Activated T-helper 1 cell treated with Interleukin-2 at 50 U/mL for 16 hours (primary cell): ENCODE measurements at regions not wholly inside any gene's neighbourhood (a gene's known extent, or its start where the extent isn't known, plus 50 kb on each side); places are given as distances from the start of the nearest gene placed in this dataset.
A peak's percentile ranks its signal among the peaks of the same experiment; 100 is the strongest.
"Not testable (repeated sequence)": the region's sequence is repeated elsewhere in the genome, so short reads cannot be mapped to it uniquely, and the experiment has no call there.

Source experiments
- DNase-seq: peaks from one replicate; pipeline ENCODE4 v3.0.0-alpha.2; 2020; ENCODE audit warnings: low read depth

DNA sequence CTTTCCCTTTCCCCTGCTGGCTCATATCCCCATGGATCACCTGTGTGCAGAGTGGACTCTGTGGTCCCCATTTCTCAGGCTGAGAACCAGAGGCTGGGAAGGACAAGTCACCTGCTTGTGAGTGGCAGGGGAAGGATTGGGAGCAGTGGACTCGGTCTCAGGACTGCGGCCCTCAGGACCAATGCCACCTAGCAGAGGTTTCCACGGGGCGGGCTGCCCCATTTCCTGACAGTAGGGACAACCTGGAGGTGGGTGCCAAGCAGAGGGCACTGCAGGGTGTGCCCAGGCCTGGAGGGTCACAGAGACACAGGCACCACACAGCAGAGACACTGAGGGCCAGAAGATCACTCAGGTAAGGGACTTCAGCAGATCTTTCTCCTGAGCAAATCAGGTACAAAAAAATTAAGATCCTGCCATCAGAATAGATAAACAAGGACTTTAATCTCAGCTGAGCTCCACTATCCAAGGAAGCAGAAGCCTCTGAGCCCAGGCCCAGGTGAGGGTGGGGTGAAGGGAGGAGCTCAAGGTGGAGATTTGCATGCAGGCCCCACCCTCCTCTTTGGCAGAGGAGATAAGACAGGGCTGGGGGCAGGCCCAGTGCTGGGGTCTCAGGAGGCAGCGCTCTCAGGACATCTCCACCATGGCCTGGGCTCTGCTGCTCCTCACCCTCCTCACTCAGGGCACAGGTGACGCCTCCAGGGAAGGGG lies 113.8 kb downstream of the GGTLC2 start:
- not testable (repeated sequence) for DNase-seq

GRCh38 chr22:22759371-22759770 lies 115.0 kb downstream of the GGTLC2 start:
- DNase-seq, result no peak

DNA sequence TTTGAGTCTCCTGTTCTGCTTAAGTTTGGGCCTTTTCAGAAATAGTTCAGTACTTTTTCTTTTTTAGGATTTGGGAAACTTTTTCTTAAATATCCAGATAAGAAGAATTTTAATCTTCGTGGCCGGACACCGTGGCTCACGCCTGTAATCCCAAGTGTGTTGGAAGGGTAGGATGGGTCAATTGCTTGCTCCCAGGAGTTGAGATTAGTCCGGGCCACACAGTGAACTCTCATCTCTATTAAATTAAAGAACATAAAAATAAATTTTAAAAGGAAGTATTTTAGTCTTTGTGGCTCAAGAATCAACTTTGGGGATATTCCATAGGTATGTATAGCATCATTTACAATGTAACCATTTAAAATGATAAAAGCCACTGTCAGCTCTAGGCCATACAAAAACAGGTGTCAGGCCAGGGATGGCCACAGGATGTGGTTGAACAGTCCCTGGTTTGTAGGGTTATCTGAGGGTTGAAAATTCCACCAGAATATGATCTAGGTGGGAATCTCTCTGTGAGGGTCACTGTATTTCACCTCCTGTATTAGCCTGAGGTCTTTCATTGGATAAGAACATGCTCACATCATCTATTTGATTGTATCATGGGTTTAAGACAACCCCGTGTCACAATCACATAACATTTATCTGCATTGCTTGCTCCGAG lies 115.6 kb downstream of the GGTLC2 start:
- DNase-seq, result no peak

DNA sequence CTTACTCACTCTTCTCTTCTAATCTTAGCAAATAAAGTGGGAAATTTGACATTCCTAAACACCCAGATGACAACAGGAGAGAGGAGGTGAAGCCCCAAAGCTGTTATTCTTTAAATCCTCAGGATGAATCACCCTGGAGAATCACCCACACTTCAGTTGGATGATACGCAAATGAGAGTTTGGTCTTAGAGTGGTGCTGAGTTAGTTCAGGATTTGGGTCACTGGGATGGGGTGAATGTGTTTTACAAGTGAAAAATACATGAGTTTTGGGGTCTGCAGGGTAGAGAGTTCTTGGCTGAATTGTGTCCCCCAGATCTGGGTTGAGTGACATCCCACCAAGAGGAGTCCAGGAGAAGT lies 117.2 kb downstream of the GGTLC2 start:
- no peak for DNase-seq

GRCh38 chr22:22761963-22762772 lies 117.8 kb downstream of the GGTLC2 start:
- no peak for DNase-seq

- no peak for DNase-seq
Observed at GRCh38 chr22:22763512-22763911, 119.1 kb downstream of the GGTLC2 start.

DNA sequence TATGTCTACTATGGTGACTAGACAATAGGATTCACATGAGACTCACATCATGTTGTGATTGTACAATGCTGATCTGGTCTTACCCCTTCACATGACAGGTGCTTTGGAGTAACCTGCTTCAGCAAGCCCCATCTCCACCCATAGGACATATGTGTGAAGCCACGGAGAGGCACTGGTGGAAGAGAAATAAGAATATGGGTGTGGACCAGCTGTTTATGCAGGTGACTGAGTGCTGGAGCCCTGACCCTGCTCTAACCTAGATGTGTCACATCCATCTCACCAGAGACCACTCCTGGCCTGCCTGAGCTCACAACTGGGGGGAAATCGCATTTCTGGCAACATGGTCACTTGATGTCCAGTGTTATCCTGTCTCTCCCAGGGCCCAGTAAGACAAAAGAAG lies 119.7 kb downstream of the GGTLC2 start:
- DNase-seq, result no peak

DNA sequence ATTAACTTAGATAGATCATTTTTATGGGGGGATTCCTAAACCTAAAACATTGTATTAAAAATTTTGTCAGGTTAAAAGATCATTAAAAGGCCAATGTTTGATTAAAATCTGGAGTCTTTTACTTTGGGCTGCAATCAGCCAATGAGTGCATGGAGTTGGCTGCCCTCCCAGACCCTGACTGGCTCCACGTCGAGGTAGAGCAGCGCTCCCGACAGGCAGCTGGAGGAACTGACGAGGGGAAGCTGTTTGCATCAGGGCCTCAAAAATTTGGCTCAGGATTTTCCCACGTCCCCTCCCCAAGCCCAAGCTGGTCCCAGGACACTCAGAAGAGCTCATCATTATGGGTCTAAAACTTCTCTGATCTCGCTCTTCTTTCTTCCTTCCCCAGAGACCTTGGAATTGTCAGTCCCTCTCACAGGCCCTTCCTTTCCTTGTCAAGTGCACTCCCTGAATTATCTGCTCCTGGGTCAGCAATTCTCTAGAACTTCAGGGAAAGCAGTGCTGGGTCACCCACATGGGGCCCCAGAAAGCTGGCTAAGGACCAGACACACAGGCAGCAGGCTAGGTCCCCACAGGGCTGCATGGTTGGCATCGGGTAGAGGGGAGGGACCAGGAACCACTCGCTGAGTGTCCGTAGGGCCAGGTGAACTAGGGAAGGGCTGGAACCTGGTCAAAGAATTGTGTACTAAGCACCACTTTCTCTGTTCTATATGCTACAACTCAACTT lies 119.6 kb upstream of the IGLL5 start:
- DNase-seq, result no peak

GRCh38 chr22:22768885-22769284 lies 118.7 kb upstream of the IGLL5 start:
- DNase-seq, result no peak

- DNase-seq, result no peak
Observed at GRCh38 chr22:22769434-22770279, 118.0 kb upstream of the IGLL5 start.

DNA sequence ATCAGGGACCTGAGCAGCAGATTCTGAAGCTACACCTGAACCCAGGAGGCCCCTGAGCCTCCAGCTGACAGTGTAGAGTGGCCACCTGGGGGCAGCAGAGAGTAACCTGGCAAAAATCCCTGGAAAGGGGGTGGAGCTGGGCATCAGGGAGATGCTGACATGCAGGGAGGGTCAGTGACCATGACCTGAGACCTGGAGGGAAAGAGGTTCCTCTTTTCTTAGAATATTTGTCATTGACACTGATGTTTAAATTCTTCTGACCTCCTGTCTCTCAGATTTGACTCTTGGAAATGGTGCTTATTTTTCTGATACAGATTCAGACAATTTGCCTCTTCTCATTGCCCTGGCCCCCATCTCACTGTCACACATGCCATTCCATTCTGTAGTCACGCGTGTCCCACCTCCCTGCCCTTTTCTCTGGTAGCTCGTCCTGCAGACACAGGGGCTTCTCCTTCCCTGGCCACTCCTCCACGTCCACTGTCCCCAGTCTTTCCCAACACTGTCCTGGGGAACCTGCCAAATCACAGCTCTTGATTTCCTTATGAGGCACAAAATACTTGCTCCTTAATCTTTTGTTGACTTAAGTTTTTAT lies 117.2 kb upstream of the IGLL5 start:
- DNase-seq, result peak; percentile 25

DNA sequence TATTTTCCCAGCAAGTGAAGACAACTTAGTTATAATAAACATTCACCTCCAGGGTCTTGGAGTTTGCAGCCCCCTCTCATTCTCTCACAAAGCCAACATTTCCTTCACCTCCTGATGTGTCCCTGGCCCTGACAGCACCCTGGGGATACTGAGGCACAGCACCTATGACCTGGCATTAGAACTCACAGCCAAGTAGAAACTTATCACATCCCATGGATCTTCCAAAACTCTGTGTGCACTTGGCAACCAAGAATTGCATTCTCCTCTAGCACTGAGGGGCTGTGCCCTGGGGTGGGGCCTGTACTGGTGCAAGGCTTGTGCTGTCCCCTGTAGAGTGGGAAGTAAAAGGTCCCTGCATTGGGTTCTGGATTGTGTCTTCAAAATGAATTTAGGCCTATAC lies 116.7 kb upstream of the IGLL5 start:
- no peak for DNase-seq

DNA sequence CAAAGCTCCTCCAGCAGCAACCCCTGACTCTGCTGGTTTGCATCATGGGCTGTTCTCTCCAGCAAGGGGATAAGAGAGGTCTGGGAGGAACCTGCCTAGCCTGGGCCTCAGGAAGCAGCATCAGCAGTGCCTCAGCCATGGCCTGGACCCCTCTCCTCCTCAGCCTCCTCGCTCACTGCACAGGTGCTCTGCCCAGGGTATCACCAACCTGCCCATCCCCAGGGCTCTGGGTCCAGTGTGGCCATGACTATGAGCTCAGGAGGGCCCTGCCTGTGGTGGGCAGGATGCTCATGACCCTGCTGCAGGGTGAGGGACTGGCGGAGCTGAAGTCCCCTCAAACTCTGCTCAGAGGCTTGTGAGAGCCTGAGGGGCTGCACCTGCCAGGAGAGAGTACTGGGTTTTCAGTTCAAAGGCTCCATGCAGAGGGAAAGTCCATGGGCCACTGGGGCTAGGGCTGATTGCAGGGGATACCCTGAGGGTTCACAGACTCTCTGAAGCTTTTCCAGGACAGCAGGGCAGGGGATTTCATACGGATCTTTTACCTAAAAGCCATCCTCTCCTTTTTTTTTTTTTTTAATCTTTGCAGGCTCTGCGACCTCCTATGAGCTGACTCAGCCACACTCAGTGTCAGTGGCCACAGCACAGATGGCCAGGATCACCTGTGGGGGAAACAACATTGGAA lies 115.8 kb upstream of the IGLL5 start:
- no peak for DNase-seq

DNA sequence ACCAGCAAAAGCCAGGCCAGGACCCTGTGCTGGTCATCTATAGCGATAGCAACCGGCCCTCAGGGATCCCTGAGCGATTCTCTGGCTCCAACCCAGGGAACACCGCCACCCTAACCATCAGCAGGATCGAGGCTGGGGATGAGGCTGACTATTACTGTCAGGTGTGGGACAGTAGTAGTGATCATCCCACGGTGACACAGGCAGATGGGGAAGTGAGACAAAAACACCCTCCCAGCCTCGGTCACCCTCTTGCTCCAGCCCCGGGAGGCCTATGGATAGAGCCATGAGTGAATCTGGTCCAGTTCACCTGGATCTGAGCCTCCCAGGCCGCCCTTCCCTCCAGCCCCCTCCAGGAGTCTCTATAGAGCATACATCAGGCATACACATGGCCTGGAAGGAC lies 115.2 kb upstream of the IGLL5 start:
- no peak for DNase-seq

GRCh38 chr22:22772883-22773282 lies 114.7 kb upstream of the IGLL5 start:
- no peak for DNase-seq

DNA sequence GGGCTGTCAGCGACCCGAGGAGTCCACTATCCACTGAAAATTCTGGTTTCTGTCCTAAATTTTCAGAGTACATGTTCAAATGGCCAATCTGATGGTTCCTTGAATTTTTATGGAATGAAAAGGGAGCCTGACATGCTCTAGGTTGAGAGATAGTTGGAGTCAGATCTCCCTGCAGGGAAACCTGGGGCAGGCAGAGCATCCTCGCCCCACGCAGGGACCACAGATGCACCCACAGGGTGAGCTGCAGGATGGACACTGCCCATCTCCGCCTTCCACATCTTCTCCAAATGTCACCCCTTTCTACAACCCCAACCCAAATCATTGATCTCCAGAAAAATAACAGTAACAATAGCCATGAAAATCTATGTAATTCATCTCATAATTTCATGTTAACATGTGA lies 114.2 kb upstream of the IGLL5 start:
- DNase-seq, result no peak

DNA sequence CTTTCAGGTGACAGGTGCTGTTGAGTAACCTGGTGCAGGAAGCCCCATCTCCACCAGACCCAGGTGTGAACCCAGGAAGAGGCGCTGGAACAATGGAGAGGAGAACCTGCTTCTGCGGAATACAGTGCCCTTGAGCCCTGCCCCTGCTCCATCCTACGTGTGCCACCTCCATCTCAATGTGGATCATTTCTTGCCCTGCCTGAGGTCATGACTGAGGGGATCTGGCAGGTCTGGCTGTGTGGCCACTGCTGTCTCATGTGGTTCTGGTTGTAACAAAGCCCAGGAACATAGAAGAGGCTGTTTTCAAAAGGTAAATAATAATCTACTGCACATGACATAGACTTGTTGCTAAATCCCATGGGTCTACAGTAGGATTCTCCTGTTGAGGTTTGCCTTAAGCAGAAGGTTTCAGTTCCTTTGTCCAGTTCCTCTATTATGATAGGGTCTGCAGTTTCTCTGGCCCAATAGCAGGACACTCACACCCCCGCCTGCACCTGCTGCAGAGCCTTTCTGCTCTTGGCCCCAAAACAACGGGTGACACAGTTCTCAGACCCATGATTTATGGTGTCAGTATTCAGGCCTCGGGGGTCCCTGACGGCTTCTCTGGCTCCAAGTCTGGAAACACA lies 113.5 kb upstream of the IGLL5 start:
- no peak for DNase-seq

DNA sequence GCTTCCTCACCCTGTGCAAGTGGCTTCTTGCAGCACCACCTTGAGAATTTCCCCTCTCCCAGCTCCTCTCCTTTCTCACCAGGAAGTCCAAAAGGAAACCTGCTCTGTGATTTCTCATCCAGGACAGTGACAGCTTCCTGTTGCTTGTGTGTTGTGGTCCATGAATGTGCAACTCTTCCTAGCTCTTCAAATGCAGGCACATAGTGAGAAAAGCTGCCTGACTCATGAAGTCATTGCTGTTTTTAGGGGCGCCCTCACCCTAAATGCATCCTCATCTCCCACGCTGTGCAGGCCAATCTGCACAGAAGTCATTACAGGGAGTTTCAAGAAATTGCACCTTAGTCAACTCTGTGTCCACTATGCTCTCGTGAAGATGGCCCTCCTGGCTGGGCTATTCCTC lies 112.9 kb upstream of the IGLL5 start:
- not testable (repeated sequence) for DNase-seq

DNA sequence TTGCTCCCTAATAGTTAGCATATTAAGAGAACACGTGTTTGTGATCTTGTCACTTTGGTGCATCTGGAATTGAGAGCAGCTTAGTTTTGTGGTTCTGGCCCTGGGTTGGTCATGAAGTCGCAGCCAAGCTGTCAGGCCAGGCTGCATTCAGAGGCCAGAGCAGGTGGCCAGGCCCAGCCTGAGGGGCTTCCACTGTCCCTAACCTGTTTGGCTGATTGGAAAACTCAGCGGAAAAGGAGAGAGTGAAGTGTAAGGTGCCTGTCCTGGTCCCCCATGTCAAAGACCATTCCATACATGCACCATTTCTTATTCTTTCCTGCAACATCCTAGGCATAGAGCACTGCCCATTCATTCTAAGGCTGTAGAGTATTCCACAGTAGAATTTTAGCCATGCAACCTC lies 111.5 kb upstream of the IGLL5 start:
- DNase-seq, result no peak

DNA sequence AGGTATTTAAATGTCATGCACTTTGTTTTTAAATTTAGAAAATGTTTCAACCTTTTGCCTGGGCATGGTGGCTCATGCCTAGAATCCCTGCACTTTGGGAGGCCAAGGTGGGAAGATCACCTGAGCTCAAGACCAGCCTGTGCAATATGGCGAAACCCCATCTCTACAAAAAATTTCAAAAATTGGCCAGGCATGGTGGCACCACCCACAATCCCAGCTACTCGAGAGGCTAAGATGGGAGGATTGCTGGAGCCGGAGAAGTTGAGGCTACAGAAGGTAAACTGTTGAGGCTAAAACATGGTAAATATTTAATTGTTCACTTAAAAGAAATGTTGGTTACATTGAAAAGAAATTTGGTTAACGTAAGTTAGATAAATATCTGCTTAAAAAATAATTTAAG lies 108.4 kb upstream of the IGLL5 start:
- no peak for DNase-seq
